ENCODE measurements at regions not wholly inside any gene's neighbourhood (a gene's known extent, or its start where the extent isn't known, plus 50 kb on each side); places are given as distances from the start of the nearest gene placed in this dataset.

- TF ChIP-seq CTCF (IDR thresholded peaks at IDR 0.05) (no peak), POLR2A (IDR thresholded peaks at IDR 0.05) (no peak)
Measured at GRCh38 chr4:45920861-45921260, 203.0 kb downstream of the GABRG1 start.
